T-helper 2 cell treated with Interferon-gamma antibody and Interleukin-4, amounts not matched to agents 100 ng/mL and 5 ng/mL, for 36 hours (primary cell): ENCODE measurements at regions not wholly inside any gene's neighbourhood (a gene's known extent, or its start where the extent isn't known, plus 50 kb on each side); places are given as distances from the start of the nearest gene placed in this dataset.

ENCODE experiments used
- intact Hi-C: fragments of 100-400 bp; cut with micrococcal nuclease; formaldehyde crosslinking; loops from one replicate; pipeline ENCODE4 v1.15.1; 2023

DNA sequence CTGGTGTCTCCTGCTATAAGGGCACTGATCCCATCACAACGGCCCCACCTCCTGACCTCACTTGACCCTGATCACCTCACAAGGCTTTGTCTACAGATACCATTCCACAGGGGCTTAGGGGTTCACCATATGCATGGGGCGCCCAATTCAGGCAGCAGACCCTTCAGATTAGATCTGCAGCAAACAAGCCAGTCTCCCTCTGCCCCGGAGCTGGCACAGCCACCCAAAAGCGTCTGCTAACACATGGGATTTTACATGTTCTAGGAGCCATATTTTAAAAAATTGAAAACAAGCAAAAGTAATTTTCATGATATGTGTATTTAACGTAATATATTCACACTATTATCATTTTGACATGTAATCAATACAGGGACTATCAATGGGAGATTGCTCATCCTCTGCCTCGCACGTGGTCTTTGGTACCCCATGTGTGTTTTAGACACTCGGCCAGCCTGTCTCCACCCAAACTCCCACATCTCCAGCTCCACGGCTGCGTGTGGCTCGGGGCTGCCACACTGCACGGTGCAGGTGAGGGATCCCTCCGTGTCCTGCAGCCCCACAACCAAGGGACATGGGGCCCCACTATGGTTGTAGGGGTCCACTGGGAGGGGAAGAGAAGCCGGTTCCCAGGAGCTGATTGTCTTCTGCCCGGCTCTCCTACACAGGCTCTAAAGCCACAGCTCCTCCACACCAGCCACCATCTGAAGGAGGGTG, 107.6 kb downstream of the RBFOX3 start:
- intact Hi-C loops = no loop called here

DNA sequence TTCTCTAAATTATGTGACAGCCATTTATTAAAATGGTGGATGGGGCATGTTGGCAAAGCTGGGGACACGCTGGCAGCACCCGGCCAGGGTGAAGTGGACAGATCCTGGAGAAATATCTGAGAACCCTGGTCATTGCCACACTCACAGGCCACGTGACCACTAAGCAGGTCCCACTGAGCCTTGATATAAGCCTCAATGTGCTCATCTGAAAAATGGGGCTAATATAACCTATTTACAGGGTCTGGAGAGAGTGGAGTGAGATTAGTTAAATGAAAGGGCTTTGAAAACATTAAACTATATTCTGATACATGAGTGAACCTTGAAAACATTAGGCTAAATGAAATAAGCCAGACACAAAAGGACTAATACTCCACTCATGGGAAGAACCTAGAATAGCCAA, 108.9 kb downstream of the RBFOX3 start:
- intact Hi-C loops = no loop called here

DNA sequence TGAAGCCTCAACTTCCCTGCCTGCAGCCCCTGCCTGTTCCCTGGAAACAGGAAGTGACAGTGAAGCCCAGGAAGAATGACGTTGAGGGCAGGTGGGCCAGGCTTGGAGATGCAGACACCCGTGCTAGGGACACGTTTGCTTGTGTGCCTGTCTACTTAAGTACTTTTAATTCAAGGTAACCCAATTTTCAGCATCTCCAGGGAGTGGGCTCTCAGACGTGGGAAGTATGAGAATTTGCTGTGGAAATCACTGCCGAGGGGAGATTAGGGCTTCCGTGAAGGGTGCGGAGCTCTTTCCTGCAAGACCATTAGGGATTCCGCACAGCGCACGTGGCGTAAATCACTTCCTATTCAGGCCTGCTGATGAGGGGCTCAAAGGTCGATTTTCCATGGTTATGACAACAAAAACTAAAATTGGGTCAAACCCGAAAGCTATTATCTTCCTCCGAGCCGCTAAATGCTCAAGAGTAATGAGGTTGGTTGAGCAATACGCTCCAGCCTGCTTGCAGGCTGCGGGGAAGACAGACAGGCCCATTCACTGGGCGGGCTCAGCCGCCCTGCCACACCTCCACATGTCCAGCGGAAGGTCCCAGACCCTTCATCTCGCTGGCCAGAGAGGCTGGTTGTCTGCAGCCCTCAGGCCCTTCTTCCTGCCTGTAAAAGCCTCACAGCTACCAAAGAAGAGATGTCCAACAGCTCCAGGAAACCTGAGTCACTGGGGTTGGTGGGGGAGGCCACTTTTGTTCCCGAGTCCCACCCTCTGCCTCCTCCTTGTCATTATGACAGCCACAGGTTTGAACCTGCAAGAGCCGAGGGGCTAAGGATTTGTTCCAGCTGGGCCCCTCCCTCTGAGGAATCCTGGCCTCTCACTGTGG, 109.9 kb downstream of the RBFOX3 start:
- intact Hi-C loops = no loop called here

DNA sequence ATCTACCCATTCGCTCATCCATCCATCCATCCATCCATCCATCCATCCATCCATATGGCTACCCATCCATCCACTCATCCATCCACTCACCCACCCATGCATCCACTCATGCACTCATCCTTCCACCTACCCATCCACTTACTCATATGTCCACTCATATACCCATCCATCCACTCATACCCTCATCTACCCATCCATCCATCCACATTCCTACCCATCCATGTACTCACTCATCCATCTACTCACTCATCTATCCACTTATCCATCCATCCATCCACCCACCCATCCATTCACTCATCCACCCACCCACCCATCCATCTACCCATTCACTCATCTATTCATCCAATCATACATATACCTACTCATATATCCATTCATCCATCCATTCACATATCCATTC, 112.0 kb downstream of the RBFOX3 start:
- intact Hi-C loops = no loop called here

DNA sequence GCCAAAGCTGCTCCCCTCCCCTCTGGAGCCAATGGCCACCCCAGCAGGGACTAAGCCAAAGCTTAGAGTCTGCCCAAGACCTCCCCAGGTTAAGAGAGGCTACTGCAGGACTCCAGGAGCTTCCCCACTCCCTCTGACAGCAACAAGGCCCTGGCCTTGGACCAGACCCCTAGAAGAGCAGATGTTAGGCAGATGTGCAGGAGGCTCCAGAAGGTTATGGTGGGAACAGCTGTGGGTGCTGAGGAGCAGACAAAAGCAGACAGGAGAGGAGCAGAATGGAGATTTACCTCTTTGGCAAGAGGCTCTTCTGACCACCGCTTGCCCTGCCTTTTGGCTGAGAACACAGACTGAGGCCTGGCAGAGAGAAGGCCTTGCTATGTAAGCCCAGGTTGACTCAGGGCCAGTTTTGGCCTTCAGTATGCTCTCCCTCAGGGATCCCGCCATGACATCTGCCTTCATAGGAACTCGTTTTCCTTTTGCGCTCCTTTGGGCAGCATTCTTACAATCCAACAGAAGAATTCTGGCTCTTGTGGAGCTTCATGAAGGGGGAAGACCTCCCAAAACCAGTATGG, 113.0 kb downstream of the RBFOX3 start:
- intact Hi-C loops = no loop called here

DNA sequence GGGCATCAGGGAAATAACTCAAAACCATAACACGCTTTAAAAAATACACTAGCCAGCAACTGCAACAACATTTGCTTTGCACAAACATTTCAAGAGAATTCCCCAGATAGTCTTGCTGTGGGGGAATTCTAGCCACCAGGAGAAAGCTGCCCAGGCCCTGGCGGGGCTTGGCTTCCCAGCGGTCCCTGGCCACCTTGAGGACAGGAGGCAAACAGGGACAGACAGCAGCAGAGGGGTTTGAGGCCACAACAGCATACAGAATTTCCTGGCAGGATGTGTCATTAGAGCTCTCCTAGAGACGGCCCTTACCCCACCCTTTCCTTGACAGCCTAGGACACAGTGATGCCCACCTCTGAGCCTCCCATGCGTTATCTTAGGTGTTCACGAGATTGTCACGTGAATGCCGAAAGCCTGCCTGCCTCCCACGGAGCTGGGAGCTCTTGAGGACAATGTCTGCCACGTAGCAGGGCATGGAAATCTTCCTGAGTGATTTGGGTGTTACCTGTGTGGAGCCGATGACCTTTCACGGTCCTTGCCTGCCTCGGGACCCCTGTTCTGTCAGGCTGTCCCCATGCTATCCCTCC, 114.3 kb downstream of the RBFOX3 start:
- intact Hi-C loops = no loop called here

DNA sequence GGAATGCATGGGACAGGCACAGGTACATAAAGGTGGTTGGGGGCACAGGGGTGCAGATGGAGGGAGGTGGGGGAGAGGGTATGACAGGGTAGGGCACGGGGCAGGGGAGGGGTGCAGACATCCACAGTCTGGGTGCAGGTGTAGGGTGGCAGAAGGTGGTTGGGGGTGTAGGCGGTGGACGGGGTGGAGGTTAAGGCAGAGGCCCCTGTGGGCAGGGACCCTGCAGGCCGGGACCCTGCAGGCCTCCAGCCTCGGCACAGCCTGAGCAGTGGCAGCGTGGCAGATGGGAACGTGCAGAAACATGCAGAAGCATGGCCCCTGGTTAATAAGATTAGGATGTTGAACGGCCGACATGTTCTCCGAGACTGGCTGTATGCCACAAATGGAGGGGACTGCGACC, 115.2 kb downstream of the RBFOX3 start:
- intact Hi-C loops = no loop called here

DNA sequence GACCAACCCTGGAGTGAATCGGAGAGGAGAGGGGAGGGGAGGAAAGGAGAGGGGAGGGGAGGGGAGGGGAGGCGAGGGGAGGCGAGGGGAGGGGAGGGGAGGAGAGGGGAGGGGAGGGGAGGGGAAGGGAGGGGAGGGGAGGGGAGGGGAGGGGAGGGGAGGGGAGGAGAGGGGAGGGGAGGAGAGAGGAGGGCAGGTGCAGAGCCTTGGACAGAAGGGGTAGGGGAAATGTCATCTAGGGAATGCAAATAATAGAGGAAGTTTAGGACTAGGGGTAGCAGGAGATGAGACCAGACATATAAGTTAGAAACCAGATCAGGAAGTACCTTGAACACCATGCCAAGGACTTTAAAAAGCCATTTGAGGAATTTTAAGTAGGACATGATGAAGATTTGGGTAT, 119.8 kb downstream of the RBFOX3 start:
- intact Hi-C loops = no loop called here

DNA sequence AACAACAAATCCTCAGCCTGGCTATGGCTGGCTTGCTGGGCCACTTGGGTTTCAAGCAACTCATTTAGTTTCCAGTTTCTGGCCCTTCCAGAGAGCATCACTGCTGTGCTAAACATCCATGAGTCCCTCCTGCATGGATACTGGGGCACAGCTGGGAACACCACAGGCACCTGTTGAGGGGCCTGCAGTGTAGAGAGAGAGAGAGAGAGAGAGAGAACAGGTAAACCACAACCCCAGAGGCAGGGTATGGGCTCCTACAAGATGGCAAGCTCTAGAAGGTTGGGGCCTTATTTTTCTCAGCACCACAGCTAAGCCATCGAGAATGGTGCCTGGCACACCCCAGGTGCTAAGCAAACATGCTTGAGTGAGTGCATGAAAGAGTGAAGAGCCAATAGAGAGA, 120.3 kb downstream of the RBFOX3 start:
- intact Hi-C loops = no loop called here

DNA sequence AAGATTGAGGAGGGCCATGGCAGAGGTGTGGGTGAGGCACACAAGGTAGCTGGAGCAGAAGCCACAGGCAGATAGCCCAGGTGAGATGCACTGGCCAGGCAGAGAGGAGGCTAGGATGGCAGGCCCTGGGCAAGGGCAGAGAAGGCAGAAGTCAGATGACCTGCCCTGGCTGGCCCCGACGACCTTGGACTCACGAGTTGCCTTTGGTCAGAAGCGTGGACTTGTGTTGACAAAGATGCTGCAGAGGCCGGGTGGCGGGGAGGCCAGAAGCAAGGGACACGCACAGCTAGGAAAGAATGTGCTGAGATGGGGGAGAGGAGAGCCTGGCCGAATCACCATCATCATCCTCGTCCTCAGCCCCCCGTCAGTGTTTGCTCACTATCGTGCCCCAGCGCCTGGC, 123.7 kb downstream of the RBFOX3 start:
- intact Hi-C loops = no loop called here

DNA sequence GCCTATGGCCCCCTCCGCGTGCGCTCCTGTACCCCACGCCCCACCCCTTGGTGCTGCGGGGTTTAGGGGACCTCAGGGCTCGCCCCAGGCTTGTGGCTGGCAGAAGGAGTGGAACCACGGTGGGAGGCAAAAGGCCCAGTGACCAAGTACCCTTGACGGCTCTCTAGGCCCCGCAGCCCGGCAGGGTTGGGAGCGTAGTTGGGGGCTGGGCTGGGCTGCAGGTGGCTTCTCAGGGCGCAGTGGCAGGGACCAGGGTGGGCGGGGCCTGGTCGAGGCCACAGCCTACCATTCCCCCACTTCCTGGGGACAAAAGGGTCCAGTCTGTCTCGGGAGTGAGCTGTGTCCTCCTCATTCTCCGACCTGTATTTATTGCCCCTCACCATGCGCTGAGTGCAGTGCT, 124.9 kb downstream of the RBFOX3 start:
- intact Hi-C loops = no loop called here

DNA sequence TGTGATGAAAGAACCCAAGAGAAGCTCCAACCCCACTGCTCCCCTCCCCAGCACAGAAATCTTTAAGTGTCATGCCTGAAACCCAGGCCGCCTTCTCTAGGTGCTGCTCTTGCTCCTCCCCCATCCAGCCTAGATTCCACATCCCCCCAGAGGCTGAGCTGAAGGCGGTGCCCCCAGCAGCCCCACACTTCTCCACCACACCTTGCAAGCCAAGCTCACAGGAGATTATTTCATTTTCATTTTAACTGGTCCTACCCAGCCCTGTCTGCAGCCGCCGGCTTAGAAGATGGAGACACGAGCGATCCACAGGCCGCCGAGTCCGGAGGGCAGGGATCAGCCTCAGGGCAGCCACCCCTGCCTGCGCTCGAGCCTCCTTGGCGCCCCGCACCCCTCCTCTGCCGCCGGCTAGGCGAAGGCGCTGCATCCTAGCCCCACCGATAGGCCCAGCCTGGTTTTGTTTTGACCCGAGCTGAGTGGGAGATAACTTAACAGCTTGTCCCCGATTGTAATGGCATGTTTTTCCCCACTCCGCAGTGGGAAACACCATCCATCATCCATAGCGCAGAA, 125.3 kb downstream of the RBFOX3 start:
- intact Hi-C loops = no loop called here

DNA sequence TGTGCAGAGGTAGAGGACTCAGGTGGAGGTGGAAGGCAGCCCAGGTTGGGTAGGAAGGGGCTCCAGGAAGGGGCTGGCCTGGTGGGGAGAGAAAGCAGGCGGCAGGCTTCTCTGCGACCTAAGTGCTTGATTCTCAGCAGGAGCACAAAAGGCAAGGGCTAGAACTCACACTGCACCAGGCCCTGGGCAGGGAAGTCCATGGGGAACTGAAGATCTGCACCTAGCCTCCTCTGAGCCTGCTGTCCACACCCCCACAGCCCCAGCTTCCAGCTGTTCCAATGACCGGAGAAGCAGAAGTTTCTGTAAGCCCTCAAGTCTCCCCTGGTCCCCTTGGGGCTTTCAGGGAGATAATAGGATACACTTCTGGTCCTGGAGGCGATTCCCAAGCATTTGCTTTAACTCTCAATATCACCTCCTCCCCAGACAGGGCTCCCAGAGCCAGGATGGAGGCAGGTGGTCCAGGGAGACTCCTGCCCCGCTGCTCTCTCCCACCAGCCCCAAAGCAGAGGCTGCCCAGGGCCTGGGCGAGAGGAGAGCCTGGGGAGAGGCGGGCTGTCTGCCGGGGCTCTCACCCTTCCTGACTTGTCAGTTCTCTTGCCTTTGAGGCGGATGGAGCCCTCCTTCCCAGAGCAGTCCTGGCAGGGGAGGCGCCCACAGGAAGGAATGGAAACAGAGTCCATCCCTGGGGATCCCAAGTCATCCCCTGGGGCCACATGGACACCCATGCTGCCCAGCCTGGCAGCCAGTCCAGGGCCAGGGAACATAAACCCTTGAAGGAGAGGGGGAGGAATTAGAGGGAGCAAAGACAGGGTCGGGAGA, 126.0 kb downstream of the RBFOX3 start:
- intact Hi-C loops = no loop called here

DNA sequence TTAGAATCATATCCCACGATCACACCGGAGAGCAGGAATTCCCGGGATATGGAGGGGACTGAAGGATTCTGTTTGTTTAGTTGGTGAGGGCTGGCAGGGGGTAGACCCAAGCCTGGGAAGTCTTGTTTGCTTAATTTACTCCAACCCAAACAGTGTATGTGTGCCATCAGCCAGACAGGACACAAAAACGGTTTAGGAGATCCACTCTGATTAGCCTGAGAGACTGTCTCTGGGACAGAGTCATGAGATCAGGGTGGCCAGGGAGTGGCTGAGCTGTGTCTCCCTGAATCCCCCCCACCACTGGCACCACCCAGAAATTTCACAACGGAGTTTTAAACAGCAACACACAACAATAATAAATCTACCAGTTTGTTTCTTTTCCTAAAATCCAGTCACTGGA, 127.0 kb downstream of the RBFOX3 start:
- intact Hi-C loops = no loop called here

DNA sequence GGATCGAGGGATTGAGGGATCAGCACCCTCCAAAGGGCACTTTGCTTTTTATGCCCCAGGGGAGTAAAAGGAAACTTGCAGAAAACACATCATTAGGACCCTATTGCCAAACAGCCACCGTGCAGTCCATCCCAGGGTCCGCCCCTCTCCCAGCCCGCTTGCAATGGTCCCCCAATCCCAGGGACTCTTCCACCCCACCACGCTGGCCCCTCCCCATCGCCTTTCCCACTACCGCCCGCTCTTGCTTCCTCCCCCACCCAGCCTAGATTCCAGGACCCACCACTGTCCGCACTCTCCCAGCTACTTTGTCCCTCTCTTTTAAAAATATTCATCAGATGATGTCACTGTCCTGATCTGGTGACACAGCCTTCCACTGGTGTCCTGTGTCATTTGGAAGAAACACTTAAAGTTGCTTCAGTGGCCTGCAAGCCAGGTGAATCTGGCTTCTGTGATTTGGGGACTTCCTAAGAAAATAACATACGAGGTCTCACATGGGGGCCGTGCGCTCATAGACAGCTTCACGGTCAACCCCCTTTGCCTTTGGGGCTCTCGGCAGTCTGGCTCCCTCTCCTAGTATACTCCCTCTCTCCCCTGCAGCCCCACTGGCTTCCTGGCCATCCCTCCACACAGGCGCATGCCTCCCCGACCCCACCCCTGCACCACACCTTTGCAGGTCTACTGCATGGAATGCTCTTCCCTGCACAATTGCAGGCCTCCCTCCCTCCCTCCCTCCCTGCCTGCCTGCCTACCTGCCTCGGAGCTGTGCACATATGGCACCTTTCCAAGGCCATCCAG, 127.9 kb downstream of the RBFOX3 start:
- intact Hi-C loops = no loop called here

DNA sequence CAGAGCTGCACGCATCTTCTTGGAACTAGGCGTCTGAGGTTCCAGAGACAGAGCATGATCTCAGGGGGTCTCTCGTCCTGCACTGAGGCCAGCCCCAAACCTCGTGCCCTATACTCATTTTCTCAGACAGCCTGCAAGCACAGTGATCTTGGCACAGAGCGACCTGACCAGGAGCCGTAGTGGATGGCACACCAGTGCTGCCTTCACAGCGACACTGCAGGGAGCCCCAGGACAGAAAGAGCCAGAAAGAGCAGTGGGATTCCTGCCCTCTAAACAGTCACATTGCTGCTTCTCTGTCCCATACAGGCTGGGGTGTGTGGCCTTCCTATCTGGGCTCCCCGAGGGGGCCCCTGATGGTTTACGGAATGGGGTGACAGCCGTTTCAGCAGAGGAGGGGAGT, 131.0 kb downstream of the RBFOX3 start:
- intact Hi-C loops = no loop called here

DNA sequence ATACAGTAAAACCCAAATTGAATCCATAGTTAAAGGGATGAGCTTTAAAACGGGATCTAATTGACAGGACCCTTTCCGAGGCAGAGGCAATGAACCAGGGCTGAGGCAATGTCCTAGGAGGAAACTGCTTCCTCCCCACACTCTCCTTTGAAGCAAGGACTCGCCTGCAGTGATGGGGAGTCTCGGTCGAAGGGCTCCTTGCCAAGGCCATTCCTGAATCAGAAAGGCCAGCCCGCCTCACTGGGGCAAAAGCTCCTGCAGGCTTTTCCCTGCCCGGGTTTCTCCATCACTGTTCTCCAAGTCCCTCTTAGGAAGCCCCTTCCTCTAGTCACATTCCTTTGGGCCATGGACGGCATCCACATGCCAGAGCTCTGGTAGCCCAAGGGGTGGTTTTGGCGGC, 132.0 kb downstream of the RBFOX3 start:
- intact Hi-C loops = no loop called here

DNA sequence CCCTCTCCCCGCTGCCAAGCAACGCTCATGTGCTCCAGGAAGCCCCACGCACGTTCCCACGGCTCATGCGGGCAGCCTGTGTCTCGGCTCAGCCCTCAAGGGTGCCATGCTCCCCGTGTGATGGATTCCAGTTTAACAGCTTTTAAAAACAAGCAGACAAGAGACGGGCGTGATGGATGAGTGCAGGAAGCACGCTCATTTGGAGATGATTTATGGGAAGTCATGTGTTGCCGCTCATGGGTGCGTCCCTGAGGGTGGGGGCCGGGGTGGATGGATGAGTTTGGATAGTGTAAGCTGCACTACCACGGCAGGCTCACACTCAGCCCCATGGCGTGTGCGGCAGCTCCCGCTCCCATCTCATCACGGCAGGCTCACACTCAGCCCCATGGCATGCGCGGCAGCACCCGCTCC, 132.8 kb downstream of the RBFOX3 start:
- intact Hi-C loops = no loop called here

DNA sequence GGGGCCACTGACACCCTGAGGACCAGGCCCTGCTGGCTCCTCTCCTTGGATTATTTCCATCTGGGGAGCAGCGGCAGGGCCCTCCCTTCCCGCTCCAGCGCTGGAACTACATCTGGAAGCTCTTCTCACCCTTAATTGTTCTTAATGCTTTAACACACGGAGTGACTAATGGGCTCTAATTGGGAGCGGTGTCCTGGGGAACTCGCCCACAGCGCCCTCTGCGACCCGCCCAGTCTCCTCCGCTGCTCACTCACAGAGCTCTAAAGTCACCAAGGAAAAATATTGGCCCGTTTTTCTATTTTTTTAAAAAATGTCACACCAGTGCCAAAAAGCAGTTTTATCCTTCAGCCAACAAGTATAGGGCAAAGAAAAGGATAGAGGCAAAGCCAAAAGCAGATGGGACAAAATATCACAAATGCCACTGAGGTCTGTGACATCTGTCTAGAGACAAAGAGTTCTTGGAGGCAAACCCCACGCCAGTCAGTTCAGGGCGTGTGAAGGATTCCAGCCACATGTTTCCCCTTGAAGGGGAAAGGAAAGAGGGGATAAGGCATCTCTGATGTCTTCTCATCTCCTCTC, 134.7 kb downstream of the RBFOX3 start:
- intact Hi-C loops = no loop called here
